MCF 10A (cell line): ENCODE measurements at regions not wholly inside any gene's neighbourhood (a gene's known extent, or its start where the extent isn't known, plus 50 kb on each side); places are given as distances from the start of the nearest gene placed in this dataset.

Source experiments
- BruUV-seq: library from RNA; stranded (reverse); fragments of 400-500 nt; replicated peaks from 2 replicates; lab custom pipeline; 2021; lab: Mats Ljungman, UMichigan
- CTCF ChIA-PET: fragments of 300-600 bp; sonication (Branson Sonifier 250); formaldehyde crosslinking; extraction: SDS; loops from one replicate; lab custom pipeline; 2021; ENCODE audit warnings: antibody characterized with exemption, inconsistent platforms; lab: Yijun Ruan, JAX
- POLR2A ChIA-PET: fragments of 300-600, 350-650 bp; sonication (Branson Sonifier 250); formaldehyde crosslinking; extraction: SDS; loops from one replicate; lab custom pipeline; 2020; ENCODE audit warnings: antibody characterized with exemption, inconsistent platforms; lab: Yijun Ruan, JAX
- DNase-seq: peaks from one replicate; pipeline ENCODE4 v3.0.0-alpha.2; 2018; ENCODE audit not compliant: unreplicated experiment
- H3K27ac Mint-ChIP-seq: one replicate; pipeline ENCODE4 v1.8.0; 2022; ENCODE audit warnings: mild to moderate bottlenecking, low read depth, mixed read lengths; ENCODE audit not compliant: unreplicated experiment
- H3K27me3 Mint-ChIP-seq: one replicate; pipeline ENCODE4 v1.8.0; 2022; ENCODE audit warnings: mixed read lengths; ENCODE audit not compliant: insufficient read depth, unreplicated experiment
- H3K36me3 Mint-ChIP-seq: one replicate; pipeline ENCODE4 v1.8.0; 2022; ENCODE audit warnings: mild to moderate bottlenecking, moderate library complexity, mixed read lengths; ENCODE audit not compliant: insufficient read depth, unreplicated experiment
- H3K4me1 Mint-ChIP-seq: one replicate; pipeline ENCODE4 v1.8.0; 2022; ENCODE audit warnings: mixed read lengths; ENCODE audit not compliant: insufficient read depth, unreplicated experiment
- H3K4me3 Mint-ChIP-seq: one replicate; pipeline ENCODE4 v1.8.0; 2022; ENCODE audit warnings: mild to moderate bottlenecking, moderate library complexity, mixed read lengths; ENCODE audit not compliant: unreplicated experiment
- H3K9me3 Mint-ChIP-seq: one replicate; pipeline ENCODE4 v1.8.0; 2022; ENCODE audit warnings: mixed read lengths; ENCODE audit not compliant: unreplicated experiment
- intact Hi-C: fragments of 100-400 bp; cut with micrococcal nuclease; formaldehyde crosslinking; loops from 2 replicates; pipeline ENCODE4 v1.14.1; 2022
- TF ChIP-seq, protein P1 (sequence below): fragments of 200-600 bp; IDR thresholded peaks from one replicate; pipeline ENCODE4 v1.8.0; 2022; ENCODE audit warnings: antibody characterized with exemption, mild to moderate bottlenecking; ENCODE audit not compliant: unreplicated experiment

DNA sequence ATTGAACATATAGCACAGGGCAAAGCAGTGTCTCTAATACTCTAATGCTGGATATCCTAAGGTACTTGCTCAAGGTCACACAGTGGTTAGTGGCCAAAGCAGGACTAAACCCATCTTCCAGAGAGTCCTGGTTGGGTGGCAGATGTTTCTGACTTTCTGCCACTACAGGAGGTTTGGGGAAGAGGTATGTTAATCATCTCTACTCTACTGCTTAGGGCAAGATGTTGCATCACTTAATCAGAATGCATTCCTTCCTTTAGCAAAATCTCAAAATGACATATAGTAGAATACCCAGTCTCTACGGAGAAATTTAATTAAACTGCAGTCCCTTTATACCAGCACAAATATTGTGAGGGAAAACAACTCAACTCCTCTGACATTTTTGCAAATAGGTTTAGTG lies 190.7 kb upstream of the FAM241A start:
- ChIA-PET CTCF (interaction anchor here (1.0 kb wide), 1 partner anchor 10 kb away, joined by 4 read pairs; no protein-coding TSS in a partner anchor), POLR2A (no interaction called here)
- no TSS peak for BruUV-seq
- Mint-ChIP-seq H3K4me1 (no peaks in the 10 kb centered on the region), H3K36me3 (no peaks in the 10 kb centered on the region), H3K27me3 (no peaks in the 10 kb centered on the region), H3K9me3 (no peaks in the 10 kb centered on the region), H3K27ac (no peak overlapping the region), H3K4me3 (no peak overlapping the region)
- TF ChIP-seq, protein P1, sequence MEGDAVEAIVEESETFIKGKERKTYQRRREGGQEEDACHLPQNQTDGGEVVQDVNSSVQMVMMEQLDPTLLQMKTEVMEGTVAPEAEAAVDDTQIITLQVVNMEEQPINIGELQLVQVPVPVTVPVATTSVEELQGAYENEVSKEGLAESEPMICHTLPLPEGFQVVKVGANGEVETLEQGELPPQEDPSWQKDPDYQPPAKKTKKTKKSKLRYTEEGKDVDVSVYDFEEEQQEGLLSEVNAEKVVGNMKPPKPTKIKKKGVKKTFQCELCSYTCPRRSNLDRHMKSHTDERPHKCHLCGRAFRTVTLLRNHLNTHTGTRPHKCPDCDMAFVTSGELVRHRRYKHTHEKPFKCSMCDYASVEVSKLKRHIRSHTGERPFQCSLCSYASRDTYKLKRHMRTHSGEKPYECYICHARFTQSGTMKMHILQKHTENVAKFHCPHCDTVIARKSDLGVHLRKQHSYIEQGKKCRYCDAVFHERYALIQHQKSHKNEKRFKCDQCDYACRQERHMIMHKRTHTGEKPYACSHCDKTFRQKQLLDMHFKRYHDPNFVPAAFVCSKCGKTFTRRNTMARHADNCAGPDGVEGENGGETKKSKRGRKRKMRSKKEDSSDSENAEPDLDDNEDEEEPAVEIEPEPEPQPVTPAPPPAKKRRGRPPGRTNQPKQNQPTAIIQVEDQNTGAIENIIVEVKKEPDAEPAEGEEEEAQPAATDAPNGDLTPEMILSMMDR = no peak
- intact Hi-C loops = no loop called here
- no peak for DNase-seq

DNA sequence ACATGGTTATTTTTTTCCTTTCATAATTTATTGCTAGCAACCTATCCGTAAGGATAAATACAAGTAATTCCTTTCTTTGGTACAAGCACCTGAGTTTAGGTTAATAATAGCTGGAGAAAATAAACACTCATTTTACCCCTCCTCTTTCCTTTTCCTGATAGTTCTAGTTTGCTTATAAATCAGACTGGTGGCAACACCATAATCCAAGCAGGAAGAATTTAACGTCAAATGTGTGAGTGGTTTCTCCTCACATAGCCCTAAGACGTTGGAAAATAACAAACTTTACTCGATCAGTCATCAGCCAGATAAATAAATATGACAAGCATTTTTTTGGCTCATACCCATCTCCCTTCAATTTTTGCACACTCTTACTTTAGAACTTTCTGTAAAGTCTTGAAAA lies 190.3 kb upstream of the FAM241A start:
- no peaks in the 10 kb centered on the region for H3K9me3 Mint-ChIP-seq
- CTCF ChIA-PET = interaction anchor here (0.6 to 1.0 kb wide), 2 partner anchors 11 to 344 kb away, joined by 3 to 4 read pairs; no protein-coding TSS in a partner anchor

DNA sequence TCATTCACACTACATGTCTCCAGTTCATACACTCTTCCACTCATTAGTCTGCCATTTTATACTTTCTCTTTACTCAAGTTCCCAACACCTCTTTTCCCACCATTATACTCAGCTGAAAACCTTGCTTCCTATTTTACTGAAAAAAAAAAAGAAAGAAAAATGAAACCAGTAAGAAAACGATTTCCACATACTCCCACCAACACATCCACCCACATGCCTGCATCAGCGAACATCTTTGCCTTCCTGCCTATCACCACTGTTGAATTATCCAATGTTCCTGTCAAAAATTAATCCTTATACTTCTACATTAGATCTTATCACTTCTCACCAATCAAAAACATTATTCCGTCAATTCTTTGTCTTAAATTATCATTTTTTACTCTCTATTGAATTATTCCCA lies 188.1 kb upstream of the FAM241A start:
- no peaks in the 10 kb centered on the region for H3K4me1 Mint-ChIP-seq
- CTCF ChIA-PET = no interaction called here
- DNase-seq = no peak
- TF ChIP-seq, protein P1 = no peak
- H3K4me3 Mint-ChIP-seq = no peak overlapping the region
- H3K9me3 Mint-ChIP-seq = no peaks in the 10 kb centered on the region
- no TSS peak for BruUV-seq
- no peaks in the 10 kb centered on the region for H3K36me3 Mint-ChIP-seq
- POLR2A ChIA-PET = no interaction called here
- intact Hi-C loops = no loop called here
- no peaks in the 10 kb centered on the region for H3K27me3 Mint-ChIP-seq
- no peak overlapping the region for H3K27ac Mint-ChIP-seq

More for the DNA sequence above, 190.3 kb upstream of the FAM241A start:
- POLR2A ChIA-PET = no interaction called here
- intact Hi-C loops = no loop called here
- no TSS peak for BruUV-seq
- Mint-ChIP-seq H3K4me1 (no peaks in the 10 kb centered on the region), H3K36me3 (no peaks in the 10 kb centered on the region), H3K27me3 (no peaks in the 10 kb centered on the region), H3K4me3 (no peak overlapping the region), H3K27ac (no peak overlapping the region)
- no peak for DNase-seq
- TF ChIP-seq, protein P1 = no peak

DNA sequence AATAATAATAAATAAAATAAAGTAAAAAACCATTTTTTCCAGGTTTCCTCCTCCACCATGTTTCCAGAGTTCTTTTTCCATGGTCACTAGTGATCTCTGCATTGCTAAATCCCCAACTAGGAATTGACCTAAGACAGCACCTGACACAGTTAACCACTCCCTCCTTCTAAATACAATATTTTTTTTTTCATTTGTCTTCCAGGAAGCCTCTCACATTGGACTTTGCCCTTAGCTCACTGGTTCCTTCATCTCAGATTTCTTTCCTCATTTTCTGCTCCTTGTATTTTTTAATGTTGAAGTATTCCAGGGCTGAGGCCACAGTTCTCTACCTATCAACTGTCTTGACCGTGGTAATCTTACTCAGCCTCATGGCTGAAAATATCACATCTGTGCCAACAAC lies 187.3 kb upstream of the FAM241A start:
- H3K9me3 Mint-ChIP-seq = no peaks in the 10 kb centered on the region
- DNase-seq = no peak
- intact Hi-C loops = no loop called here
- POLR2A ChIA-PET = interaction anchor here (0.5 to 0.6 kb wide), 2 partner anchors 27 to 1162 kb away, joined by 3 read pairs; no protein-coding TSS in a partner anchor
- TF ChIP-seq, protein P1 = no peak
- H3K36me3 Mint-ChIP-seq = no peaks in the 10 kb centered on the region
- no peak overlapping the region for H3K4me3 Mint-ChIP-seq
- CTCF ChIA-PET = interaction anchor here (0.6 to 1.7 kb wide), 3 partner anchors 10 to 43 kb away, joined by 4 to 7 read pairs (median 5); no protein-coding TSS in a partner anchor
- no peak overlapping the region for H3K27ac Mint-ChIP-seq
- H3K4me1 Mint-ChIP-seq = no peaks in the 10 kb centered on the region
- H3K27me3 Mint-ChIP-seq = no peaks in the 10 kb centered on the region
- no TSS peak for BruUV-seq
